ENCODE measurements at regions not wholly inside any gene's neighbourhood (a gene's known extent, or its start where the extent isn't known, plus 50 kb on each side); places are given as distances from the start of the nearest gene placed in this dataset.
A peak's percentile ranks its signal among the peaks of the same experiment; 100 is the strongest.

- no peak for DNase-seq
Observed at GRCh38 chr2:136363900-136364299, 246.0 kb upstream of the CXCR4 start.

GRCh38 chr2:136363470-136363869 lies 245.5 kb upstream of the CXCR4 start:
- peak in 1 of 5 experiments; percentile 32 for DNase-seq

DNA sequence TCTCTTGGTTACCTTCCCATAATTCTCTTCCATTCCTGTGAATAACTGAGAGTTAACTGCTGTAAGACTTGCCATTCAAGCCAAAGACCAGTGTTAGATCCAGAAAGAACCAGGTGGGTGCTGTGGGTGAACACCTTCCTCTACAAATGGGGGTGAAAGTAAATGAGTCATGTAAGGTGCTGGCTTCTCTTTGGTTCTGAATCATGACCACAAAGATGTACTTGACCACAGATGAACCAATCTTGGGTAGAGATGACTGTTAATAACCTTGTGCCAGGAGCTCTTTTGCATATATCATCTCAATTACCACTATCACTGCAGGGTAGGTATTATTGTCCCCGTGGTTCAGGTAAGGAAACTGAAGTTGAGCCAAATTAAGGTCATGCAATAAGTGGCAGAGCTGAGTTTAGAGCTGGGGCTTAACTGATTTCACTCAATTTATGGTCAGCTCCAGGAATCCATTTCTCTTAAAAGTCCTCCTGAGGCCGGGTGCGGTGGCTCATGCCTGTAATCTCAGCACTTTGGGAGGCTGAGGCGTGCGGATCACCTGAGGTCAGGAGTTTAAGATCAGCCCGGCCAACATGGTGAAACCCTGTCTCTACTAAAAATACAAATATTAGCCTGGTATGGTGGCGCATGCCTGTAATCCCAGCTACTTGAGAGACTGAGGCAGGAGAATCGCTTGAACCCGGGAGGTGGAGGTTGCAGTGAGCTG lies 244.9 kb upstream of the CXCR4 start:
- peak in 2 of 5 experiments; percentile 21 to 95 for DNase-seq

- DNase-seq: no peak
Observed at GRCh38 chr2:136361521-136361920, 243.6 kb upstream of the CXCR4 start.

DNA sequence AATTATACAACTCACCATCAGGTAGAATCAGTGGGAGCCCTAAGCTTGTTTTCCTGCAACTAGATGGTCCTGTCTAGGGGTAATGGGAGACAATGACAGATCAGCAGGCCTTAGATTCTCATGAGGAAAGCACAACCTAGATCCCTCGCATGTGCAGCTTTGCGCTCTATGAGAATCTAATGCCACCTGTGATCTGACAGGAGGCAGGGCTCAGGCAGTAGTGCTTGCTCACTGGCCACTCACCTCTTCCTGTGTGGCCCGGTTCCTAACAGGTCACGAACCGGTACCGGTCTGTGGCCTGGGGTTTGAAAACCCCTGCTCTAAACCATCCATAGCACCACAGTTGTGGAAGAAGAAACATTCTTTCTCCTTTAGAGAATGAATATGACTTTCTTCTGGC lies 242.8 kb upstream of the CXCR4 start:
- DNase-seq: no peak

- no peak for DNase-seq
Observed at GRCh38 chr2:136359121-136359965, 241.4 kb upstream of the CXCR4 start.

- DNase-seq: no peak
Observed at GRCh38 chr2:136358576-136358975, 240.6 kb upstream of the CXCR4 start.

- no peak for DNase-seq
Observed at GRCh38 chr2:136357007-136357380, 239.0 kb upstream of the CXCR4 start.

DNA sequence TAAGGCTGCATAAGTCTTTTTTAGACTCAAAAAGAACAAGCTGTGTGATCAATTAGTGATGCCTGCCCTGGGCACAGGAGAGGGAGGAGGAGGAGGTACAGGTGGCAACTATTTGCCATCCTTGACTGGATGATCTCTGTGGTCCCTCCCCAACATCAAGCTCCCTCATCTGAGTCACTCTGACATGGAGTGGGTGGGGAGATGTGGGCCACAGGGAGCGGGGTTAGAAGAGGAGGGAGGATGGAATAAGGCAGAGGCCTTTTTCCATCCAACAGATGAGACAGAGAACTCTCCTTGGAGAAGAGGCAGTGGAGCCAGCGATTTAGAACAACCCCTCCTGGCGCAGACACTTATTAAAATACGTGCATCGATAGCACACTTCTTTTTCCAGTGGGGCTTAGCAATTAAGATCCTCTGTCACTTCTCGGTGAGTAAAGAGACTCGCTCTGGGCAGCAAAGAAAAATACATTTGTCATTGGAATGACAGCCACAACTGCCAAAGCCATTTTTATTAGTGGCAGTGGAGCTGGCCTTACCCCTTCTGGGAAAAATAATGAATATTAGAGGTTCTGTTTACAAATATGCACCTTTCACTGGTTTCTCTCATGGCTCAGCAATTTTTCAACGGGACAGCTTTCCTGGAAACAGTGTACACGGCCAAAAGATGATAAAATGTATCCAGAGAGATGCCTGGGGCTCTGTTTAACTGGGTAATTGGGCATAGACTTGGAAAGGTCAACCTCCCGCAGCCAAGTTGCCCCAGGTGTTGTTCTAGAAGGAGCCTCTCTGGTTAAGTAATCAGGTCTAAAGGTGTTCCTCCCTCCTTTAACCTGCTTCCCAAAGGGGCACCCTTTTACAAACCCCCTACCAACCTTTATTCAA lies 238.4 kb upstream of the CXCR4 start:
- DNase-seq: no peak

DNA sequence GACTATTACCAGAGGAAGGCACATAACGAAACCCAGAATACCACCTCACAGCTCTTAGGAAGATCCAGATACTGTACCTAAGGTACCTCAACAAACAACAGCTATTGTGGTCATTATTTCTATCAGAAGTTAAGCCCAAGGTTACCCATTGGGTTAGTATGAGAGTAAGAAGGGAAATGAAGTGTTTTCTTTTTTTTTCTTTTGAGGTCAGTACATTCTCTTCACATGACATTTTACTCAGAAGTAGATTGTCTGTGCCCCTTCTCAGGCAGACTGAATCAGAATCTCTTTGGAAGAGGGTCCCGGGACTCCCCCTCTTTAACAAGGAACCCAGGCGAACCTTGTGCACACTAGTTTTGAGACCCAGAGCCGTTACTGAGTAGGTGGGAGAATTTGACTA lies 233.7 kb upstream of the CXCR4 start:
- peak in 1 of 5 experiments; percentile 32 for DNase-seq

GRCh38 chr2:136347981-136348380 lies 230.0 kb upstream of the CXCR4 start:
- no peak for DNase-seq

- DNase-seq: no peak
Observed at GRCh38 chr2:136344339-136344738, 226.4 kb upstream of the CXCR4 start.

DNA sequence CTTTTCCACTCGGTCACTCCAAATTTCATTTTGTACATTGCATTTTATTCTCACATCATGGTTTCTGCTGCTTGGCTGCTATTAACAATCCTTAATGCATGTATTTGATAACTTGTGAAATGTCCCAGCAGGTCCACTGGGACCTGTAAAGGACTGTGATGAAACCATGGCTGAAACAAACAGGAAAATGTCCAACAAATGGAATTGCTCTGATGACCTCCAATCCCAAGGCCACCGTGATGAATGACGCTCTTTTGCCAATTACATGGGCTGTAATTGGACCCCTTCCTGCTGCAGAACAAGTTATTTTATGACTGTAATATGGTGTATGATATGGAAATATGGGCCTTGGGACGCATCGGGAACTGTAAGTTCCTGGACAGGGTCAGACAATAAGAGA lies 224.2 kb upstream of the CXCR4 start:
- no peak for DNase-seq

GRCh38 chr2:136334967-136335366 lies 217.0 kb upstream of the CXCR4 start:
- DNase-seq: no peak

GRCh38 chr2:136332436-136333095 lies 214.6 kb upstream of the CXCR4 start:
- no peak for DNase-seq

DNA sequence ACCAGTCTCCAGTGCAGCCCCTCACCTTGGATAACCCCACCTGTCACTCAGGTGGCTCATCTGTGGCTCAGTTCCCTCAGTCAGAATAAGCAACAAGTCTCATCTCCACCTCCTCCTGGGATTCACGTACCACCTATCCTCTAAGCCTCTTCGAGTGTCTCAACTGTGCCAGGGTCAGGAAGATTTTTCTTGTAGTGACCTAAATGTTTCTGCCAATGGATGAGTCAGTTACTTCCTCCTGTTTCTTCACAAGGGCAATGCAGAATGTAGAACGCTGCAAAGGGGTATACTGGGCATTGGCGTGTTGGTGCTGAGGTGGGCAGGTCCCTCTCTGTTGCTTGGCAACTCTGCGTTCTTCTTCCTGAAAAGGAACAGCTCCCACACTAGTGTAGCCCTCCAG lies 213.3 kb upstream of the CXCR4 start:
- no peak for DNase-seq

DNA sequence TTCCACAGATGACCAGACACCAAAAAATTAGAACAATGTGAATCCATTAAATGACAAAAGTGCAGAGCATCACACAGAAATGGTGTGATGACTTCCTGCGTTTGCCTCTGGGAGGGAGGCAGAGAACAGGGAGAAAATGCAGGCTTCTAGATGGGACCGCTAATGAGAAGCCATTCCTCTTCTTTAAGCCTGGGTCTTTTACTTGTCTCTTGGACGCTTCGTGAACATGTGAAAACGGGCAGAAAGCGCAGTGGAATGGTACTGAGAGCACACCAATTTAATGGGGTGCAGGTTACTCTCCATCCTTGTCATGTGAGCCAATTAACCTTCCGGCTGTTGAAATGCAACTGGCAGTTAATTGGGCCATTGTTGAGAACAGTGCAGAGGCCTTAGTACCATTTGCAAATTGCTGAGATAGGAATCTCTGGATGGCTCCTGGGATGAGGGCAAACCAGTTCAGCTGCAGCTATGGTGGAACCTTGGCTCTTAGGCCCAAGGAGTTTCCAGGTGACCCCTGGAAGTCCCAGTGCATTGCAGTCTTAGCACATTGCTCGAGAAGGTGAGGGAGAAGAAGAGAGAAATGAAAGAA lies 210.4 kb upstream of the CXCR4 start:
- DNase-seq: no peak

GRCh38 chr2:136327162-136327852 lies 209.4 kb upstream of the CXCR4 start:
- peak; percentile 17 to 100 (median 71) for DNase-seq

DNA sequence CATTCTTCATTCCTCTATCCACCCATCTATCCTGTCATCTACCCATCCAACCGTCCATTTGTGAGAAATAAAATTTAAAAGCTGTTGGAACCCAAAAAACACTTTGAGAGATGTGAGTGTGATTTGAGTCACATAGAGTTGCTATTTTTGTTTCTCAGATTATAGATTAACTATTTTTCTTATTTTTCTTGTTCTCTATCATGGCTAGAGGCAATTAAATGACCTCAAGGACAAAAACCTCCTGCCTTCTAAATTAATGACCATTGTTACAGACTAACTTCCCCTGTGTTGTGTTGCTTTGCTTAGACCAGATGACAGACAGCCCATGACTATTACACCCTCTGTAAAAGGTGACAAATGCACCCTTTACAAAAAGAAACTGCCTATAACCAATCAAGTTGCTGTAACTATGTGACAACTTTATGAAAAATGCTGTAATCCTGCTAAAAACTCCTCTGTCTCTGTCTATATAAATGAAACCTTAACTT lies 207.9 kb upstream of the CXCR4 start:
- DNase-seq: peak in 1 of 5 experiments; percentile 70

DNA sequence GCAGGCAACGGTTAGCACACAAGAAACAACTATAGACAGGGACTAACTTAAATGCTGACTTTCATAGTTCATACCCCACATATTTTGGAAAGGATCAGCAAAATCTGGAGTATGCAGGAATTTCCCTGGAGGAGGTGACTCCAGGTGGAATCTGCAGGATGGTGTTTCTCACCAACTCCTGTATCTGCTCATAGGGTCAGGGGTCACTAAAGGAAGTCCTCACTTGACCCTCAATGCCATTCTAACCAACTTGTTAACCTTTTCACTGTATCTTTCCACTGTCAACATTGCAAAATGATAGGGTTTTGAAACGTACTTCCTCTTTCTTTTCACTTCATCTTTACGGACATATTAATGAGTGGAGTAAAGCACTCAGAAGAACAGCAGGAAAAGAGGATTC lies 207.0 kb upstream of the CXCR4 start:
- DNase-seq: no peak

- DNase-seq: peak in 1 of 5 experiments; percentile 44
Observed at GRCh38 chr2:136323935-136324334, 206.0 kb upstream of the CXCR4 start.

Data from T-helper 2 cell (primary cell).